GM19463 (cell line): ENCODE measurements at regions not wholly inside any gene's neighbourhood (a gene's known extent, or its start where the extent isn't known, plus 50 kb on each side); places are given as distances from the start of the nearest gene placed in this dataset.

Source experiments
- ATAC-seq: cut with Tn5 transposase; IDR thresholded peaks from one replicate; pipeline ENCODE4 v1.9.1; 2021; ENCODE audit warnings: mild to moderate bottlenecking, moderate library complexity; ENCODE audit not compliant: unreplicated experiment

DNA sequence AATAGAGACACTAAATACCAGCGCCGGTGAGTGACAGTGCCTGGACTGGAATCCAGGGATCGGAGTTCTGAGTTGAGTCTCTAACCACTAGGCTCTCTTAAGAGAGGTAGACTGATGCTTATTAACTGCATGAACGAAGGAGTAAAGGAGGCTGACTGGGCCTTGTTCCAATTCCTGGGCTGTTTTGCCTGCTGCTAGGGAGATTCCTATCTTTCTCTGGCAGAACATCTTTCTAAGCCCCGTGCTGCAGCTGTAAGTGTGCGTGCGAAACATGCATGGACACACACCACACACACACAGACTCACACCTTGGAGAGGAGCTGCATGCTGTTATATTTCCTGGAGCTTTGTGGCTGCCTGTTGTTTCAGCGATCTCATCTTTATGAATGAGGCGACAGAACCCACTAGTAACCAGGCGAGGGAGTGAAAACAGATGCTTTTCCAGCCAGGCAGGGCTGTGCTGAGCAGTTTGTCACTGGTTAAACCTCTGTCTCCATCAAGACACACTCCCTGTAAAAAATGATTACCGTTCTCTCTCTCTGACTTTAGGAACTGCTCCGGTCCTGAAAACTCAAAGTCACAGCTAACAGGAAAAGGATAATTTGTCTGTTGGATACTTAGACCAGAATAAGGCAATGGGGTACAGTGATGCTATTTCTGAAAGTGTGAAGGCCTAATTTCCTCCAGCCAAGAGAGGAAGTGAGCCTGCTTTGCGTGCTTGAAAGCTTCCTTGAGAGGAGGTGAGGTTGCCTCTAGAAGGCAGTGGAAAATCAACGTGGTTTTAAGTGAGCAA, 157.4 kb upstream of the ZNF217 start:
- ATAC-seq, result peak; percentile 78

DNA sequence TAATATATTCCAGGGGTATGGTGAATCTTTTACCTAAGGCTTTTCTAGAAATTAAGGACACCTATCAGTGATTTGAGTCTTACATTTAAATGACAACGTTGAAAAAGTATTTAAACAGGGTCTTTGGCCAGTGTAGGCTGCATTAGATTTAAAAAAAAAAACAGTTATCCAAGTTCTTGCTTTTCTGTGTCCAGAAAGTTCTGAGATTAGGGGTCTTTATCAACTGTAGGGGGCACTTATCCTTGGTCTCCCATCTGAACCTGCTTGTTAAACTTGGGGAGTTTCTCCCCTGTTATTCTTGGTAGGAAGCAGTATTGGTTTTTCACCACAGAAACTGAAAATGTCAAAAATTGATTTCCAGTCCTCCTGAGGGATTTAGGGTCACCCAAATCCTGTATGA, 155.9 kb upstream of the ZNF217 start:
- no peak for ATAC-seq

- ATAC-seq, result no peak
Measured at GRCh38 chr20:53748821-53749421, 155.3 kb upstream of the ZNF217 start.

GRCh38 chr20:53748176-53748575, 154.5 kb upstream of the ZNF217 start:
- ATAC-seq, result no peak

- no peak for ATAC-seq
Measured at GRCh38 chr20:53743607-53744260, 150.1 kb upstream of the ZNF217 start.

DNA sequence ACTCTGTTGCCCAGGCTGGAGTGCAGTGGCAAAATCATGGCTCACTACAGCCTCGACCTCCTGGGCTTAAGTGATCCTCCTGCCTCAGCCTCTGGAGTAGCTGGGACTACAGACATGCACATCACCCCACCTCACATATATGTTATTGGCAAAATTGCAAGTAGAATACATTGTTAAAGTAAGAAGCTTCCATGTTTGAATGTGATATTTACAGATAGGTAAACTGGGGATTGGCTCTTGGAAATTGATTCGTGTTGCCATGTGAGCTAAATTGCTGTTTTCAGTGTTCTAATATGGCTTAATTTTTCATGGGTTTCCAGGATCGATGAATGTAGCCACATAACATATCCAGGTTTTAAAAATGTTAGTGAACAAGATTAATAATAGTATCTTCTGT, 149.0 kb upstream of the ZNF217 start:
- ATAC-seq, result no peak

DNA sequence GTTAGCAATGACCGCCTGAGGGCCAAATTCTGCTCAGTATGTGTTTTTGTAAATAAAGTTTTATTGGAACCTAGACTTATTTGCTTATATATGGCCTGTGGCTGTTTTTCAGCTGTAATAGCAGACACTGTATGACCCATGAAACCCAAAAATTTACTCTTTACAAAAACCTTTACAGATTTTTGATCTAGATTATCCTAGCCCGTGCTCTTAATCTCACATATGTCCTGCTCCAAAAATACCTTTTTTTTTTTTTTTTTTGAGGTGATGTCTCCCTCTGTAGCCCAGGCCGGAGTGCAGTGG, 148.0 kb upstream of the ZNF217 start:
- no peak for ATAC-seq

DNA sequence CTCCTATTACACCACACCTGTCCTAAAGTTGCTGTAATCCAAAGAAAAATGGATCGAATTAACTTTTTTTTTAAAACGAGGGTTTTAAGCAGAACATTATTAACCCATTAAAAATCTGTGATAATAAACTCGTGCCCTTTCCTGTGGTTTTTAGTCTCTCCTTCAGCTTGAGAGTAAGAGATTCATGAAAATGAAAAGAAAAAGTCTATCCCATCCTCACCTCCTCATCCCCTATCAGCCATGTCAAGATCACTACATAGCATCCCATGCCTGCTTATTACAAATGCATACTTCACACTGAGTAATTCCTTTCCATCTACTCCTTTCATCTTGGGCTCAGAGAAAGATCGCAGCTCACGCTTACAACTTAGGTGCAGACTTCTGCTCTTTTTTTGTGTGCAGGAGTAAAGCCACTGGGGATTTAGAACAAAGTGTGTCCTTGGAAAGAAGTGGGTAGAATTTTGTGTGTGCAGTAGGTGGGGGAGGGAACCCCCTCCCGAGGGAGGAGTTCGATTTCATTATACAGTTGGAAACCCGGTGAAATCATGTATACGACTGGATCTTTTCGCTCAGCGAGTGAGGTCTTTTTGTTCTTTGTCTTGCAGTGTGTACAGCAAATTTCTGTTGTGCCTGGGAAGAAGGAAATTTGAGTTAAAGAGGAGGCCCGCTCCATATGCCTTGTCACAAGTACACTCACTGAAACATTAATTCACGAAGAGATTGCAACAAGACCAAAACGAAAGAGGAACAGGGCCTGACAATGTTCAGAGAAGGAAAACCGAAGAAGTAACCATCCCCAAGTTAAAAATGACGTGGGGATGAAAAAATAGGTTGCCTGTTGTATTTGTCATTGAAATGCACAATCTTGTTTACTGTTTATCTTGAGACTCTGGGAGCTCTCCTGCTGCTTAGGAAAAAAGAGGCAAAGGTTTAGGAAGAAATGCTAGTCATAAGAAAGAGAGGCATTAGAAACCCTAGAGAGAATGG, 146.5 kb upstream of the ZNF217 start:
- peak; percentile 40 for ATAC-seq

DNA sequence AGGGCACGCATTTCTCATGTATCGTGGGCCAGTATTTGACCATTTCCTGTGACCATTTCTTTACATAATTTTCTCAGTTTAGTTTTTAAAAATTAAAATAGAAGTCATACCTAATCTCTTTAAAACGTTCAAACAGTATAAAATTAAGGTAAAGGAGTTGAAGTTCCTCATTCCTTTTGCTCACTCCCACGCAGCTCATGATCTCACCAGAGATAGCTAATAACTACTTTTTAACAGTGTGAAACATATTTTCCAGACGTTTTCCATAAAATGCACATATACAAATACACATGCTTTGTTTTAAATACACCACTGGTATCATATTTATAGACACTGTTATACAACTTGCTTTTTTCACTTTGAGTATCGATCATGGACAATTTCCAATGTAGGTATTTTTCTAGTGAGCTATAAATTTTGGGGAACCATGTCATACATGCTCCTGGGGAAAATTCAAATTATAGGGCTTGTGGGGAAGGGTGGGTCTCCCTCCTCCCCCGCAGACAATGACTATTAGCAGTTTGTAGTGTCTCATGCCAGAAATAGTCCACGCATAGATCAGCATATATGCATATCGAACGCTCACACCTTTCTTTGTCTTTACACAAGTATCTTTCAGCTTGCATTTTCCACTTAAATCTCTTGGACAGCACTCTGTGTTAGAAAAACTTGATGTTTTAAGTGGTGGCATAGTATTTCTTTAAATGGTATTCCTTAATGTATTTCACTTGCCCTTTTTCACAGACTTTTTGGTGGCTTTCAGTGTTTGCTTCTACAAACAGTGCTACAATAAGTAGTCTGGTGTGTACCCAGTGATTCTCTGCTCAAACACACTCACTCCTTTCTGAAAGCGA, 145.5 kb upstream of the ZNF217 start:
- ATAC-seq, result no peak

- no peak for ATAC-seq
Measured at GRCh38 chr20:53738039-53738944, 144.7 kb upstream of the ZNF217 start.

GRCh38 chr20:53737396-53738038, 143.9 kb upstream of the ZNF217 start:
- peak; percentile 15 for ATAC-seq

DNA sequence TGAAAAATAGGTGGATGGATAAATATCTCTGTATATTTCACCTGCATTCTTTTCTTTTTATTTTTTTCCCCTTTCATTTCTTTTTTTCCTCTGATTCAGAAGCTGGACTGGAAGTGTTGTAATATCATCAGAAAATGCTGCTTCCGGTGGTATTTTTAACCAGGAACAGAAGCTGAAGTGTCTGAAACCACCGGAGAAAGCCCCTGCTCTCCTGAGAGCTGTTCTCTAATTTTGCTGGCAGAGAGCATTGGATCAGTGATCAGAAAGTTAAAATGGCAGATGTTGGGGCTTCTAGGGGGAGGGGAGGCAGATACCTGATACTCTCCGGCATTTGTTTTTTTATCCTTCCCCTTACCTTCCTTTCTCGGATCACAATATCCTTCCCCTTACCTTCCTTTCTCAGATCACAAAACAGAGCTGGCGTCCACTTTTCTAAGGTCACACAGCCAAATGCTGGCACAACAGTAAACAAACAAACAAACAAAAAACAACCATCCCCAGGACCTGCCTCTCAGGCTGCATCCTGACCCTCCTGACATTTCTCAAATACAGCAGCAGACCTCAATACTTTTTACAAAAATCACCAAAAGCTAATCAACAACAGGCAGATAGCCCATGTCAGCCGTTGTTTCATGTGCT, 143.2 kb upstream of the ZNF217 start:
- peak; percentile 54 for ATAC-seq

GRCh38 chr20:53736122-53736756, 142.6 kb upstream of the ZNF217 start:
- ATAC-seq, result no peak

GRCh38 chr20:53735536-53736050, 142.0 kb upstream of the ZNF217 start:
- no peak for ATAC-seq

DNA sequence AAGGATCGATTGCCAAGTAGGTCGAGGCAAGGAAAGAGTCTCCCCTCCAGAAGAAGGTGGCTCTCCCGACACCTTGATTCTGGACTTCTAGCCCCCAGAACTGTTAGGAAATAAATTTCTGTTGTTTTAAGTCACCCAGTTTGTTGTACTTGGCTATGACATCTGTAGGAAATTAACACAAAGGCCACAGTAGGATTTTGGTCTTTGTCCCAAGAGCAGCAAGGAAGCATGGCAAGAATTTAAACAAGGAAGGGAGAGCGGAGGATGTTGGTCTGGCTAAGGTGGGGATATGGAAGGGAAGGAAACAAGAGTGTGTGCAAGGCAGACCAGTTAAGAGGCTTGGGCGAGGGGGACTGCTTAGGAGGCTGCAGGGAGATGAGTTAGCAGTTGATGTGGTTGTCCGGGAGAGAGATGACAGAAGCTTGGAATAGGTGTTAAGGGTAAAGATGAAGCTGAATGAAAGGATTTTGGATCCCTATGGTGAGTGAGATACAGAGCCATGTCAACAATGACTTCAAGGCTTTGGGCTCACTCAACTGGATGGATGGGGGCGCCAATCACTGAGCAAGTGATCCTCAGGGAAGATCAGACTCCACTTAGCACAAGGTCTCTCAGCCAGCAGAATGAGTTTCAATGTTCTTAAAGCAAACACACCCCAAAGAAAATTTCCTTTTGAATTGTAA, 140.5 kb upstream of the ZNF217 start:
- no peak for ATAC-seq

GRCh38 chr20:53731595-53731994, 138.0 kb upstream of the ZNF217 start:
- no peak for ATAC-seq

GRCh38 chr20:53728359-53728758, 134.7 kb upstream of the ZNF217 start:
- ATAC-seq, result no peak
